Activated CD4-positive, alpha-beta T cell treated with anti-CD3 and anti-CD28 coated beads, Interleukin-2, amount 50 U/mL, for 4 hours (primary cell): ENCODE measurements at regions not wholly inside any gene's neighbourhood (a gene's known extent, or its start where the extent isn't known, plus 50 kb on each side); places are given as distances from the start of the nearest gene placed in this dataset.

Experiments
- DNase-seq, 2 experiments: peaks; one replicate each; pipeline ENCODE4 v3.0.0-alpha.2; 2020

DNA sequence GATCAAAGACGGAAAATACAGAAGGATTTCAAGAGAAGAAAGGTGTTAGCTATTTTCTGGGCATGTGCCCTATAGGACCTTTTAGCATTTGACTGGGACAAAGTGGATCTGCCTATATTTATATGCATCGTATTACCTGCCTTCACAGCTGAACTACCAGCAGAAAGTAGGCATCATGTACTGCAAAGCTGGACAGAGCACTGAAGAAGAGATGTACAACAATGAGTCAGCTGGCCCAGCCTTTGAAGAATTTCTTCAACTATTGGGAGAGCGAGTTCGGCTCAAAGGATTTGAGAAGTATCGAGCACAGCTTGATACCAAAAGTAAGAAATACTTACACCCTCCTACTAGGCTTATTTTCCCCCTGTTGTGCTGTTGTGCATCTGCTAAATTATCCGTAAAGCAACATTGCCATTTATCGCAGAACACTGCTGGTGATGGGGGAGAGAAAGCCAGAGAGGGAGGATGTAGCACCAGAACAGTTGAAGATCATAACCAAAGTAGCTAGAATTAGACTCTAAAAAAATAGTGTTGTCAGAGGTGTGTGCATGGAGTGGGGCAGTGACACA is 282.0 kb upstream of the RGS6 start:
- no peak for DNase-seq

- DNase-seq = no peak
Measured at GRCh38 chr14:71651228-71651627, 281.0 kb upstream of the RGS6 start.

- DNase-seq = no peak
Measured at GRCh38 chr14:71652368-71652767, 279.9 kb upstream of the RGS6 start.

GRCh38 chr14:71654810-71655209 is 277.4 kb upstream of the RGS6 start:
- DNase-seq = no peak

- DNase-seq = no peak
Measured at GRCh38 chr14:71658261-71658860, 273.9 kb upstream of the RGS6 start.

- no peak for DNase-seq
Measured at GRCh38 chr14:71659159-71659558, 273.1 kb upstream of the RGS6 start.

- no peak for DNase-seq
Measured at GRCh38 chr14:71661441-71661840, 270.8 kb upstream of the RGS6 start.

- no peak for DNase-seq
Measured at GRCh38 chr14:71662291-71662790, 269.9 kb upstream of the RGS6 start.

- no peak for DNase-seq
Measured at GRCh38 chr14:71665157-71665556, 267.1 kb upstream of the RGS6 start.

- DNase-seq = no peak
Measured at GRCh38 chr14:71665781-71666180, 266.4 kb upstream of the RGS6 start.

DNA sequence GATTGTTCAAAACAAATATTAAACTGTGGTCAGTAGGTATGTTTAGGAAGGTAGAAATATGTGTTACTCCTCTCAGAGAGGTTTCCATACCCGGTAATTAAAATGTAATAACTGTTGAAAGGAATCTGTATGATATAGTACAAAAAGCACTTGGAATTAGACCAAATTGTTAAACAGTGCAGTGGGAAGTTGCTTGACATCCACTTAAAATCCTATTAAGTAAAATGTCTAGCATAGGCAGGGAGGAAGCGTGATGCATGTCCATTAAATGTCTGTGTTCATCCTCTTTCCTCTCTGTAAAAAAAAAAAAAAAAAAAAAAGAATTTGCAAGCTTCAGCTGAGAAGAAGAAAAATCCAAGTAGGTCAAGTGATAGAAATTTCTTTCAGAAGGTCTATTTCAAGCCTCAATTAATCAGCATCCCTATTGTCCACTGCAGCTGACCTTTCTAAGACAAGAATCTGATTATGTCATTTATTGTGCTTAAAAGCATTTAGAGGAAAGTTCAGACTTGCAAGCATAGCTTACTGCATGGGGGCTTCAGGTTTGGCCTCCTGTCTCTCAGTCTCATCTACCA is 265.6 kb upstream of the RGS6 start:
- DNase-seq = no peak

DNA sequence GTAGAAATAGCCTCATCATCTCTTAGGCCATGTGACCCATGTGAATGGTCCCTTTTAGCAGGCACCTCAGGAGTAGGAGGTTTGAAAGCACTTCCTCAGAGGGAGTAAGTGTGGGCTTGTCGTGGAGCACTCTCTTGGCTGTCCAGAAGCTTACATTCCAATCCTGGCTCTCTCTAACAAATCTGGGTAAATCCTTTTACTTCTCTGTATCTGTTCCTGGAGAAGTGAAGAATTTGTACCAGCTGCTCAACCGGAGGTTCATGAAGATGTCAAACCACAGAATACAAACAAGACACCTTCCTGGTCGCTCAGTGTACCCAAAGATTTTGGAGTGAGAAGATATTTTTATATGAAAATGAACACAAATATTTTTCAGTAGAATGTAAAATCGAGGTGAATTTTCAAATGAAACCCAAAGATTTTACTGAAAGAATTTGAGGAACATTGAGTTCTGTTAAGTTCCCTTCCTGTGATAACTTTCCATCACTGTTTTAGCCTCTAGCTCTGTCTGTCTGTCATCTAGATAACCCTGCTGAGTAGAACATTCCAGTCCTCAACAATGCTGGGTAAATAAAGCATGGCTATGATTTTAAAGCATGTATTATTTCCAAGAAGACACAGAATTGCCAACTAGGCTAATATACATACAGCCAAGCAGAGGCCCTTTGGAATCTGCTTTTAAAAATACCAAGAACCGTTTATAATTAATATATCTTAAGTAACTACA is 263.9 kb upstream of the RGS6 start:
- DNase-seq = no peak

GRCh38 chr14:71672596-71672995 is 259.6 kb upstream of the RGS6 start:
- no peak for DNase-seq

DNA sequence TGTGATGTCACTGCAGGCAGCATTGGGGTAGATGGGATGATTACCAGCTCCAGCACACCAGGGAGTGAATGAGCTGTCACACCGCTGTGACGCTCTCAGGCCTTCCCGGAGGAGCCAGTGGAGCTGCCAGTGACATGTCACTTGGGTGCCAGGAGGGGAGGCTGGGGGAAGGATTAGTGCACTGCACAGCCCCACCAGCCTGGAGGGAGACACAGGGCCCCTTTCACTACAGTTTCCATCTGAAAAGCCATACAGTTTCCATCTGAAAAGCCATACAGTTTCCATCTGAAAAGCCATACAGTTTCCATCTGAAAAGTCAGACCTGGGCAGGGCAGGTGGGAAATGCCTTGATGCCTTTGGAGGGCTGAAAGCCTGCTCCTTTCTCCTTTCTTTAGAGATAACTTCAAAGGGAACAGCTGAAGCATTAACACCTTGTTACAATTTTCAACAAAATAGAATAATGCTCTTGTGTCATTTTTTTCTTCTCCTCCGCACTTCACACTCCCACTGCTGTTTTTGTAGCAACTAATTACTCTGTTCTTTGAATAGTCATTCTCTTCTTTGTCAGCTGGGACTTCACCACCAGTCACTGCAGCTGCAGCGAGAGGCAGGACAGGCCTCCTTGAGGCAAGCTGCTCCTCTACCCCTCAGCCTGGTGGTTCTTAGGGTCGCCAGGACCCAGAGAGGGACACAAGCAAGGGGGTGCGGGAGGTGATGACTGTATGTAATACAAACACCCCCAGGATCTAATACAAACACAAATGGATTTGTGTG is 256.9 kb upstream of the RGS6 start:
- no peak for DNase-seq

GRCh38 chr14:71675900-71676287 is 256.3 kb upstream of the RGS6 start:
- DNase-seq = no peak

- DNase-seq = no peak
Measured at GRCh38 chr14:71680736-71681387, 251.4 kb upstream of the RGS6 start.

- no peak for DNase-seq
Measured at GRCh38 chr14:71682337-71682736, 249.9 kb upstream of the RGS6 start.

GRCh38 chr14:71684323-71684722 is 247.9 kb upstream of the RGS6 start:
- DNase-seq = no peak

DNA sequence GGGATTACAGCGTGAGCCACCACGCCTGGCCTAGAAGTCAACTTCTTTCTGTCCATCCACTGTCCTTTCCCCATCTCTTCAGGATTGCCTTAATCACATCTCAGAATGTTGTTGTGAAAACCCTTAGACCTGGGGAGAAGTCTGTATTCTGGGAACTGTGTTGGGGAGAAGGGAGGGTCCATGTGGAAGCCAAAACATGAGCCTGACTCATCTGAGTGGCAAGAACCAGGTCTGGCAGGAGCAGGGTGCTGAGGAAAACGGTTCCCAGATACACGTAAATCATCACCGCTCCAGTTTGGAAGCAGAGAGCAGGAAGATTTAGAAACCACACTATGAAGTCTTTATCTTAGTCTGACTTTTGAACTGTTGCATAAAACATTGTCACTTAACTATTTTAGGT is 245.6 kb upstream of the RGS6 start:
- no peak for DNase-seq

DNA sequence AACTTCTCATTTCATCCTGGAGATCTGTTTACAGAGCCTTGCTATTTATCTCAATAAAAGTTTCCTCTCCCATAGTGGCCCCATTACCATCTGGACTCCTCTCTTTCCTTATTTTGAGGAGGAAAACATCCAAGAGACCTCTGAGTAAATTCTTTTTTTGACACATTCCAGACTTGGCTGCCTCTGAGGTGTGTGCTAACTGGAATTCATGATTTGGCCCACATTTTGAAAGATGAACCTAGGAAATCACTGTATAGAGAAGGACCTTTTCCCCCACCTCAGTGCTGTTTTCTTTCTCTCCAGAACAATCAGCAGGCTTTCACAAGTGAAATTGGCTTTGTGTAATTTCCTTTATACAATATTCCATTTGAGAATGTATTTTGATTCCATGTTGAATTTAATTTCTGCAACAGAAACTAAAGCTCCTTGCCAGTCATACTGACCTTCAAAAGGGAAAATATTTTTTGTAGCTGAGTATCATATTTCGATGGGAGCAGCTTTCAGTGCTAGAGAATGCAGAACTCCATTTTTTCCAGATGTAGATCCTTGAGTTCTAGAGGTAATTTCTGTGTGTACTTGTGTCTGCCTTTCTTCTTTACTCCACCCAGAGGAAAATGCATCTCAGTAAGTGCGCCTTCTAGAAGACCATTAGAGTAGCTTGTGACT is 244.9 kb upstream of the RGS6 start:
- no peak for DNase-seq

- no peak for DNase-seq
Measured at GRCh38 chr14:71688576-71688975, 243.7 kb upstream of the RGS6 start.

- DNase-seq = no peak
Measured at GRCh38 chr14:71690478-71690877, 241.8 kb upstream of the RGS6 start.
